ENCODE measurements at regions not wholly inside any gene's neighbourhood (a gene's known extent, or its start where the extent isn't known, plus 50 kb on each side); places are given as distances from the start of the nearest gene placed in this dataset.
"Not testable (repeated sequence)": the region's sequence is repeated elsewhere in the genome, so short reads cannot be mapped to it uniquely, and the experiment has no call there.

DNA sequence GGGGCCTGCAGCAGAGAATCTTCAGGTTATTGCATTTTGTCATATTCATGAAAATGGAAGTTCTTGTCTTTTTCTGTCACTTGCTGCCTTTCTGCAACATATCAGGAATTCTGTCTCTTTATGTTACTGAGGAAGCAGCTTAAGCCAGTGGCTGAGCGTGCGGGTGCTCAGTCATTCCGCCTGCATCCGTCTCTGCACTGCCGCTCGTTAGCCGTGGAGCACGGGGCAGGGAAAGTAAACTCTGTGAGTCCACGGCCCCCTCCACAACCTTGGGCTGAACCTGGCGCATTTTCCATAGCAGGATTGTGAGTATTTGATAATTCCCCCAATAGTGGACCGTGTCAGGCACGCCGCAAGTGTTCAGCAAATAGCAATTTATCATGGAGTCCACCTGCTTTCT lies 1007.7 kb downstream of the BRD1 start:
- TF ChIP-seq, protein P1, sequence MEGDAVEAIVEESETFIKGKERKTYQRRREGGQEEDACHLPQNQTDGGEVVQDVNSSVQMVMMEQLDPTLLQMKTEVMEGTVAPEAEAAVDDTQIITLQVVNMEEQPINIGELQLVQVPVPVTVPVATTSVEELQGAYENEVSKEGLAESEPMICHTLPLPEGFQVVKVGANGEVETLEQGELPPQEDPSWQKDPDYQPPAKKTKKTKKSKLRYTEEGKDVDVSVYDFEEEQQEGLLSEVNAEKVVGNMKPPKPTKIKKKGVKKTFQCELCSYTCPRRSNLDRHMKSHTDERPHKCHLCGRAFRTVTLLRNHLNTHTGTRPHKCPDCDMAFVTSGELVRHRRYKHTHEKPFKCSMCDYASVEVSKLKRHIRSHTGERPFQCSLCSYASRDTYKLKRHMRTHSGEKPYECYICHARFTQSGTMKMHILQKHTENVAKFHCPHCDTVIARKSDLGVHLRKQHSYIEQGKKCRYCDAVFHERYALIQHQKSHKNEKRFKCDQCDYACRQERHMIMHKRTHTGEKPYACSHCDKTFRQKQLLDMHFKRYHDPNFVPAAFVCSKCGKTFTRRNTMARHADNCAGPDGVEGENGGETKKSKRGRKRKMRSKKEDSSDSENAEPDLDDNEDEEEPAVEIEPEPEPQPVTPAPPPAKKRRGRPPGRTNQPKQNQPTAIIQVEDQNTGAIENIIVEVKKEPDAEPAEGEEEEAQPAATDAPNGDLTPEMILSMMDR (IDR thresholded peaks at IDR 0.05; ENCODE audit: control insufficient read depth, insufficient read depth, low read depth, low read length, missing control alignments): no peak
- no peak overlapping the region for H3K4me3 ChIP-seq (ENCODE audit: control insufficient read depth, low read depth, low read length)
- no peak for DNase-seq (ENCODE audit: low read depth)

DNA sequence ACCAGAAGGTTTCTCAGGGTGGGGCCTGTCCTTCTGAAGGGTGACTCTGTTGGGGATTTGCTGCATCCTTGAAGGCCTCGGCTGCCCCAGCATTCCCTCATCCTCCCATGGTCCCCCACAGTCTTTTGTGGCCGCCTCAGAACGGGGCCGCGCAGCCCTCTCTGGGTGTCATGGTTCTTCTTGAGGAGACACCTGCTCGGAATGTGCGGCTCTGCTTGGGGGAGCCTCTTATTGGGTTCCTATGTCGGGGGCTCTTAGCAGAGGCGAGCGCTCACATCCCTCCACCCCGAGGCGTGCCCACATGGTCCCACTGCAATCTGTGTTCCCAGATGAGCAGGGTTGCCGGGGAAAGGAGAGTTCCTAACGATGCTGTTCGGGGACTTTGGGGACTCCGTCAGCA lies 1008.4 kb downstream of the BRD1 start:
- no peak overlapping the region for H3K4me3 ChIP-seq (ENCODE audit: control insufficient read depth, low read depth, low read length)
- TF ChIP-seq, protein P1 (IDR thresholded peaks at IDR 0.05; ENCODE audit: control insufficient read depth, insufficient read depth, low read depth, low read length, missing control alignments): no peak
- DNase-seq (ENCODE audit: low read depth): no peak

DNA sequence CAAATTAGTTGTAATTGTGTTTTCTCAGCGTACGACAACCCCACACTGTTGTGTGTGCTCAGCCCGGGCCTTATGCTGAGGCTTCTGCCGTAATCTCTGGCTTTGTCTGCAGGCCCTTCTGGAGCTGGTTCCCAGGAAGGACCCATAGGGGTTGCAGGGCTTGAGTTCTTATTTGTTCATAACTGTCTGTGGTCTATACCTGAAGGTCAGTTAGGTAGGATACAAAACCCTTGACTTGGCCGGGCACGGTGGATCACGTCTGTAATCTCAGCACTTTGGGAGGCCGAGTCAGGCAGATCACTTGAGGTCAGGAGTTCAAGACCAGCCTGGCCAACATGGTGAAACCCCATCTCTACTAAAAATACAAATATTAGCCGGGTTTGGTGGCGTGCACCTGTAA lies 1010.2 kb downstream of the BRD1 start:
- DNase-seq (ENCODE audit: low read depth); H3K4me3 ChIP-seq (ENCODE audit: control insufficient read depth, low read depth, low read length): not testable (repeated sequence)

DNA sequence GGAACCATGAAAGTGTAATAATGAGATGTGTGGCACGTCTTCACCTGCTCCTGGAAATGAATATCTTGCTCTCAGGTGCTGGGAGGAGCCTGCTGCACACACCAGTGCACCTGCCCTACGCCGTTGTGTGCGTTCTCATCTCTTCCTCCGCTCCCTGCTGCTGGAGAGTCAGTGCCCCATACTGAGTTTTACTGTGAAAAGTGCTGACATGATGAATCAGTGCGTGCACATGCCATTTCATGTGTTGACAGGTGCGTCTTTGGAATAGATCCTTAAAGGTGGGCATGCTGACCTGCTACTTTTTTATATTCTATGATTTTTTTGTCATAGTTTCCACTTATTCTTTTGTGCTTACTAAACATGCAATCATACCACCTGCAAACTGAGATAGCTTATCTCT lies 1015.8 kb downstream of the BRD1 start:
- no peak for DNase-seq (ENCODE audit: low read depth)
- TF ChIP-seq, protein P1 (IDR thresholded peaks at IDR 0.05; ENCODE audit: control insufficient read depth, insufficient read depth, low read depth, low read length, missing control alignments): no peak
- no peak overlapping the region for H3K4me3 ChIP-seq (ENCODE audit: control insufficient read depth, low read depth, low read length)

DNA sequence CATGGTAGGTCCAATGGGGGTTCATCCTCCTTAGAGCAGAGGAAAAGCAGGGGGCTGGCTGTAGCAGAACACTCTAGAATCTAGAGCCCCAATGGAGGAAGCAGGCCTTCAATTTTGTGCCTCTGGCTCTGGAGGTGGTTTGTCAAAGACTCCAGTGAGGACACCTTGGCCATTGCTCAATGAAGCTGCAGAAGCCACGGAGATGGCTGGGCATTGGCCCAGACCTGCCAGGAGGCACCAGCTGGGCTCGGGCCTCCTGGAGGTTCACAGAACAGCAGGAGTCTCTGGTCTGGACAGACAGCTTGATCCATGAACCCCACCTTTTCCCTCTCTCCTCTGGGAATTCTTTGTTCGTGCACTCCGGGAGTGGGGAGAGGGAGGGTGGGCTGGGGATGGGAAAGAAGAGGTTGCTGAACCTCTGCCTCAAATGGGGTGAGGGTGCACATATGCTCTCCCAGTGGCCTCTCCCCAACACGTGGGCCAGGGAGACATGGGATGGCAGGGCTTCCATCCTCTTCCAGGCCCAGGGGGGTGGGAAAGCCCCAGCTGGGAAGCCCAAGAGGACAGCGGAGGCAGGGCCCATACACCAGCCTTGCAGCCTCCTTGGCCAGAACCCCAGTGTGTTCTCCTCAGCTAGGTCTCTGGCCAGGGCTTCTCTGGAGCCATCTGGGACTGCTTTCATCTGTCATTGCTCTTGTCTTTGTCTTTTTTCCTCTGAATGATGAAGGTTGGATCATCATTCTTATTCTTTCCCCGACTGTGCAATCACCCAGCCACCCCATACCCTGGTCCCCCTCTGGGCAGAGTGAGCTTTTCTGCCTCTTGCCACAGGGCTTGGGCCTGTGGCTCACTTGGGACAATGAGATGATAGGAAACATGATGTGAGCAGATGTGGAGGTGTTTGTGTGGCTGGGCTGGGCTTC lies 1019.4 kb downstream of the BRD1 start:
- no peak overlapping the region for H3K4me3 ChIP-seq (ENCODE audit: control insufficient read depth, low read depth, low read length)
- TF ChIP-seq, protein P1 (IDR thresholded peaks at IDR 0.05; ENCODE audit: control insufficient read depth, insufficient read depth, low read depth, low read length, missing control alignments): no peak
- DNase-seq (ENCODE audit: low read depth): no peak

DNA sequence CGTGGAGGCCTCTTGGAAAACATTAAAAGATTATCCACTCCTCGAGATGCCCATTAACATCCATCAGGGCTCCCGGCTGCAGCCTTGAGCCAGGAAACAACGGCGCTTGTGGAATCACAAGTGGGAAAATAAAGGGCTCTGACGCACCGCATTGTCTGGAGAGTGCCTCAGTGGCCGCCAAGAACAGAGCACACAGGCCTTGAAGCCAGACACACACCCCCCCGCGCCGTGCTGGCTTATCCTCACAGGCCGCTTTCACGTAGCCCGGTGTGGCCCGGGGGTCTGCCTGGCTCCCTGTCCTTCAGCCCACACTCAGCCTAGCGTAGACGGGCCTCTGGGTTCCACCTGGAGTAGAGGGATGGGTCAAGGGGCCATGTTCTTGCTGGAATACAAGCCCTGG lies 1020.5 kb downstream of the BRD1 start:
- DNase-seq (ENCODE audit: low read depth): no peak
- no peak overlapping the region for H3K4me3 ChIP-seq (ENCODE audit: control insufficient read depth, low read depth, low read length)
- TF ChIP-seq, protein P1 (IDR thresholded peaks at IDR 0.05; ENCODE audit: control insufficient read depth, insufficient read depth, low read depth, low read length, missing control alignments): no peak

DNA sequence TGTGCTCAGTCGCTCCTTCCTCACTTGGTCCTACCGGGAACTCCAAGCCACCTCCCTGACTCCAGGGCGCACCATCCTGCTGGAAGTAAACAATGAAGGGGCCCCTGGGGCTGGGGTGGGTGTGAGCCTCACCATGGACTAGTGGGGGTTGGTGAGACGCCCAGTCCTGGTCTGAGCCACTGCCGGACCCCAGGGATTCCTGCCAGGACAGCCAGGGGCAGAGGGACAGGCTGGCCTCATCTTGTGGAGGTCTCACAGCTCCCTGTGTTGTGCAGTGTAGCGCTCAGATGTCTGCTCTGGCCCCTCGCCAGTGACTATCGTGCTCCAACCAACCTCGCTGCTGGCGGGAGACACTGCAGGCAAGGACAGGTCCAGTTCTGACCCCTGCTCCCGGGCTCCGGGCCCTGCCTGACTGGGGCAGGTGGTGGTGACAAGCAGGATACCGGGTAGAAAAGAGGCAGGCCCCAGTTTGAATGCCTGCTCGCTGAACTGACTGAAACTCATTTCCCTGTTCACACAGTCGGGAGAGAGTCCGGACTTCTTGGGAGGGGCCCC lies 1021.4 kb downstream of the BRD1 start:
- TF ChIP-seq, protein P1 (IDR thresholded peaks at IDR 0.05; ENCODE audit: control insufficient read depth, insufficient read depth, low read depth, low read length, missing control alignments): no peak
- DNase-seq (ENCODE audit: low read depth): no peak
- H3K4me3 ChIP-seq (ENCODE audit: control insufficient read depth, low read depth, low read length): no peak overlapping the region

All from AG09309 (cell line).